SU-DHL-6 (cell line): ENCODE measurements at regions not wholly inside any gene's neighbourhood (a gene's known extent, or its start where the extent isn't known, plus 50 kb on each side); places are given as distances from the start of the nearest gene placed in this dataset.

Experiments
- H2AFZ ChIP-seq: fragments of 200-600 bp; sonication (generic); 2 replicates; pipeline ENCODE4 v1.6.1; 2014; ENCODE audit warnings: low read depth, mild to moderate bottlenecking, moderate library complexity, mixed read lengths, antibody characterized with exemption, low read length; ENCODE audit not compliant: severe bottlenecking
- H3F3A ChIP-seq: fragments of 200-600 bp; shearing (Covaris generic); 2 replicates; pipeline ENCODE4 v1.6.0; 2016; ENCODE audit warnings: antibody characterized with exemption, mild to moderate bottlenecking; ENCODE audit not compliant: insufficient read depth
- H3K27ac ChIP-seq: fragments of 200-600 bp; sonication (generic); 2 replicates; pipeline ENCODE4 v1.5.1; 2016; ENCODE audit warnings: low read depth, mild to moderate bottlenecking, low read length, moderate library complexity, mixed read lengths
- H3K27me3 ChIP-seq: fragments of 200-600 bp; sonication (generic), shearing (Covaris generic); 2 replicates; pipeline ENCODE4 v1.6.0; 2014; ENCODE audit warnings: mild to moderate bottlenecking, low read length
- H3K36me3 ChIP-seq: fragments of 200-600 bp; sonication (generic); 2 replicates; pipeline ENCODE4 v1.6.1; 2014; ENCODE audit warnings: mild to moderate bottlenecking, low read length, mixed read lengths
- H3K4me2 ChIP-seq: fragments of 300-600, 200-600 bp; shearing (Covaris generic), sonication (generic); 2 replicates; pipeline ENCODE4 v1.6.0; 2014; ENCODE audit warnings: low read length, low read depth, mild to moderate bottlenecking; ENCODE audit not compliant: poor library complexity, severe bottlenecking
- H3K4me3 ChIP-seq: fragments of 200-600 bp; sonication (generic); 2 replicates; pipeline ENCODE4 v1.5.1; 2014; ENCODE audit warnings: antibody characterized with exemption, low read length, mild to moderate bottlenecking, mixed read lengths; ENCODE audit not compliant: insufficient read depth, poor library complexity, severe bottlenecking
- H3K79me2 ChIP-seq: fragments of 200-600 bp; sonication (generic); 2 replicates; pipeline ENCODE4 v1.6.1; 2014; ENCODE audit warnings: mild to moderate bottlenecking, low read length, moderate library complexity; ENCODE audit not compliant: insufficient read depth
- H3K9ac ChIP-seq: fragments of 200-600 bp; sonication (generic); 2 replicates; pipeline ENCODE4 v1.7.0; 2014; ENCODE audit warnings: mild to moderate bottlenecking, low read length
- H3K9me2 ChIP-seq: fragments of 200-600 bp; sonication (generic); replicated peaks from 2 replicates; pipeline ENCODE4 v1.6.1; 2014; ENCODE audit warnings: low read length; ENCODE audit not compliant: insufficient read depth
- H3K9me3 ChIP-seq: fragments of 200-600 bp; sonication (generic); 2 replicates; pipeline ENCODE4 v1.6.1; 2014; ENCODE audit warnings: low read length, mixed read lengths; ENCODE audit not compliant: insufficient read depth
- H4K20me1 ChIP-seq: fragments of 200-600 bp; sonication (generic); 2 replicates; pipeline ENCODE4 v1.6.1; 2014; ENCODE audit warnings: low read depth, mild to moderate bottlenecking, antibody characterized with exemption, low read length, moderate library complexity, mixed read lengths
- CTCF ChIP-seq: fragments of 200-600 bp; sonication (generic); IDR thresholded peaks from one replicate; pipeline ENCODE4 v1.5.1; 2017; ENCODE audit warnings: antibody characterized with exemption, mild to moderate bottlenecking, low read length, moderate library complexity; ENCODE audit not compliant: insufficient read depth, poor library complexity, severe bottlenecking
- EZH2phosphoT487 ChIP-seq: fragments of 200-600 bp; sonication (generic), shearing (Covaris generic); conservative IDR thresholded peaks from 2 replicates; pipeline ENCODE4 v1.6.1; 2018; ENCODE audit warnings: mild to moderate bottlenecking, antibody characterized with exemption, low read length, moderate library complexity, mixed read lengths

GRCh38 chr21:19420565-19420964 is 1017.0 kb upstream of the TMPRSS15 start:
- Histone ChIP-seq H3K27ac (no peak overlapping the region), H3K36me3 (no peaks in the 10 kb centered on the region)

GRCh38 chr21:19433623-19434022 is 1030.0 kb upstream of the TMPRSS15 start:
- no peak overlapping the region for H3K9ac ChIP-seq
- H3K4me3 ChIP-seq = no peak overlapping the region
- TF ChIP-seq EZH2phosphoT487 (no peak), CTCF (no peak)
- no peaks in the 10 kb centered on the region for H4K20me1 ChIP-seq
- no peak overlapping the region for H3K27ac ChIP-seq
- no peaks in the 10 kb centered on the region for H3K27me3 ChIP-seq
- H3K4me2 ChIP-seq = no peak overlapping the region
- no peaks in the 10 kb centered on the region for H3K9me3 ChIP-seq
- H3K79me2 ChIP-seq = no peaks in the 10 kb centered on the region
- H3K36me3 ChIP-seq = no peaks in the 10 kb centered on the region
- no peaks in the 10 kb centered on the region for H3K9me2 ChIP-seq
- H2AFZ ChIP-seq = peak overlapping the region; percentile 27
- no peaks in the 10 kb centered on the region for H3F3A ChIP-seq

More at GRCh38 chr21:19420565-19420964, 1017.0 kb upstream of the TMPRSS15 start:
- Histone ChIP-seq H3K9ac (no peak overlapping the region), H3F3A (no peaks in the 10 kb centered on the region), H3K4me2 (no peak overlapping the region), H3K79me2 (no peaks in the 10 kb centered on the region), H3K27me3 (no peaks in the 10 kb centered on the region), H3K9me3 (peaks cover 12% of the 10 kb centered on the region), H4K20me1 (no peaks in the 10 kb centered on the region), H2AFZ (no peak overlapping the region), H3K4me3 (no peak overlapping the region), H3K9me2 (no peaks in the 10 kb centered on the region)
- TF ChIP-seq CTCF = no peak
- no peak for TF ChIP-seq EZH2phosphoT487

- Histone ChIP-seq H3K27me3 (no peaks in the 10 kb centered on the region), H3K4me2 (peak overlapping the region; percentile 48), H3K4me3 (peak overlapping the region; percentile 1), H3K9me2 (no peaks in the 10 kb centered on the region), H3K36me3 (no peaks in the 10 kb centered on the region; the same call in 1 of the 2 replicates), H3K9me3 (no peaks in the 10 kb centered on the region), H3K27ac (peak overlapping the region; percentile 44), H3F3A (no peaks in the 10 kb centered on the region), H2AFZ (peak overlapping the region; percentile 88), H4K20me1 (no peaks in the 10 kb centered on the region), H3K9ac (no peak overlapping the region), H3K79me2 (no peaks in the 10 kb centered on the region)
- TF ChIP-seq CTCF = no peak
- no peak for TF ChIP-seq EZH2phosphoT487
Measured at GRCh38 chr21:19440792-19441655, 1037.4 kb upstream of the TMPRSS15 start.
